Esophagus squamous epithelium (tissue), 5 donors: ENCODE measurements at regions not wholly inside any gene's neighbourhood (a gene's known extent, or its start where the extent isn't known, plus 50 kb on each side); places are given as distances from the start of the nearest gene placed in this dataset.

ENCODE experiments used
- DNase-seq: peaks from one replicate; lab custom pipeline; 2025; lab: John Stamatoyannopoulos, UW
- H3K27ac ChIP-seq, 4 donors: fragments of 200-600 bp; sonication (generic); one replicate each; pipeline ENCODE4 v1.5.1; 2016 to 2019; ENCODE audit warnings: mild to moderate bottlenecking in 1 of 4
- H3K27me3 ChIP-seq, 4 donors: fragments of 200-600 bp; sonication (generic); 1 replicate in 3 of 4; 2 replicates in 1 of 4; pipeline versions ENCODE4 v1.5.1 to v1.6.0; 2017 to 2021; ENCODE audit warnings: antibody characterized with exemption in 1 of 4
- H3K36me3 ChIP-seq, 3 donors: fragments of 200-600 bp; sonication (generic); one replicate each; pipeline ENCODE4 v1.5.1; 2016 to 2019
- H3K4me1 ChIP-seq, 3 donors: fragments of 200-600 bp; sonication (generic); one replicate each; pipeline ENCODE4 v1.5.1; 2017 to 2019
- H3K4me3 ChIP-seq, 4 donors: fragments of 200-600 bp; sonication (generic); 1 replicate in 3 of 4; 2 replicates in 1 of 4; pipeline ENCODE4 v1.5.1; 2016 to 2019; ENCODE audit warnings: mild to moderate bottlenecking in 2 of 4, moderate library complexity in 1 of 4
- H3K9me3 ChIP-seq, 3 donors: fragments of 200-600 bp; sonication (generic); one replicate each; pipeline ENCODE4 v1.5.1; 2016 to 2019
- POLR2A ChIP-seq, 4 donors: fragments of 450-650 bp; IDR thresholded peaks; one replicate each; pipeline ENCODE4 v1.6.1; 2017; ENCODE audit warnings: antibody characterized with exemption in 4 of 4, mild to moderate bottlenecking in 4 of 4, moderate library complexity in 3 of 4
- WGBS, 2 donors: methylation state at CpG; one replicate each; pipeline ENCODE4 v1.1.5; 2018; 5-methylcytosine and 5-hydroxymethylcytosine counted together
- intact Hi-C: fragments of 100-400 bp; cut with DNase I; formaldehyde crosslinking; loops from one replicate; pipeline ENCODE4 v1.15.0; 2022
- TF ChIP-seq, protein P1 (sequence below), 6 experiments: fragments of 450-650 bp in 4 of 6; fragments of 200-600 bp in 2 of 6; sonication (generic) in 2 of 6; IDR thresholded peaks; one replicate each; pipeline ENCODE4 v1.5.1; 2016 to 2019; ENCODE audit warnings: antibody characterized with exemption in 6 of 6, mild to moderate bottlenecking in 4 of 6, moderate library complexity in 4 of 6
- donor health status: DM: yes; HTN: yes; CAD: no.

DNA sequence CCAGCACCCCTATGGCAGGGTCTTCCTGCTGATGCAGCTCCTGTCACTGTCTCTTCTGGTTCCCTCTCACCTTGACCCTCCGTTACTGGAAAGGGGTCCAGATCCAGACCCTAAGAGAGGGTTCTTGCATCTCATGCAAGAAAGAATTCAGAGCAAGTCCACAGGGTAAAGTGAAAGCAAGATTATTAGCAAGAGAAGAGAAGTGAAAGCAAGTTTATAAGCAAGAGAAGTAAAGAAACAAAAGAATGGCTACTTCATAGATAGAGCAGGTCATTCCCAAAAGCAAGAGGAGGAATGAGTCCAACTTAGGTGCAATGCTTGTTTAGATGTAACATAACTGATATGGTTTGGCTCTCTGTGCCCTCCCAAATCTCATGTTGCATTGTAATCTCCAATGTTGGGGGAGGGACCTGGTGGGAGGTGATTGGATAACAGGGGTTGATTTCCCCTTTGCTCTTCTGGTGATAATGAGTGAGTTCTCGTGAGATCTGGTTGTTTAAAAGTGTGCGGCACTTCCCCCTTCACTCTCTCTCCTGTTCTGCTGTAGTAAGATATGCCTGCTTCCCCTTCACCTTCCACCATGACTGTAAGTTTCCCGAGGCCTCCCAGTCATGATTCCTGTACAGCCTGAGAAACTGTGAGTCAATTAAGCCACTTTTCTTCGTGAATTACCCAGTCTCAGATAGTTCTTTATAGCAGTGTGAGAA, 183.3 kb downstream of the MED10 start:
- H3K9me3 ChIP-seq = no peaks in the 10 kb centered on the region
- H3K36me3 ChIP-seq = no peaks in the 10 kb centered on the region
- DNase-seq = no peak
- H3K27me3 ChIP-seq = peaks cover 0 to 4% (median 0%) of the 10 kb centered on the region in 4 donors
- intact Hi-C loops = no loop called here
- H3K4me3 ChIP-seq = no peak overlapping the region
- 64 to 70% methylated on average over 4 to 5 of the region's 5 CpGs for WGBS, 2 donors
- no peaks in the 10 kb centered on the region for H3K4me1 ChIP-seq
- no peak overlapping the region for H3K27ac ChIP-seq
- TF ChIP-seq, protein P1, sequence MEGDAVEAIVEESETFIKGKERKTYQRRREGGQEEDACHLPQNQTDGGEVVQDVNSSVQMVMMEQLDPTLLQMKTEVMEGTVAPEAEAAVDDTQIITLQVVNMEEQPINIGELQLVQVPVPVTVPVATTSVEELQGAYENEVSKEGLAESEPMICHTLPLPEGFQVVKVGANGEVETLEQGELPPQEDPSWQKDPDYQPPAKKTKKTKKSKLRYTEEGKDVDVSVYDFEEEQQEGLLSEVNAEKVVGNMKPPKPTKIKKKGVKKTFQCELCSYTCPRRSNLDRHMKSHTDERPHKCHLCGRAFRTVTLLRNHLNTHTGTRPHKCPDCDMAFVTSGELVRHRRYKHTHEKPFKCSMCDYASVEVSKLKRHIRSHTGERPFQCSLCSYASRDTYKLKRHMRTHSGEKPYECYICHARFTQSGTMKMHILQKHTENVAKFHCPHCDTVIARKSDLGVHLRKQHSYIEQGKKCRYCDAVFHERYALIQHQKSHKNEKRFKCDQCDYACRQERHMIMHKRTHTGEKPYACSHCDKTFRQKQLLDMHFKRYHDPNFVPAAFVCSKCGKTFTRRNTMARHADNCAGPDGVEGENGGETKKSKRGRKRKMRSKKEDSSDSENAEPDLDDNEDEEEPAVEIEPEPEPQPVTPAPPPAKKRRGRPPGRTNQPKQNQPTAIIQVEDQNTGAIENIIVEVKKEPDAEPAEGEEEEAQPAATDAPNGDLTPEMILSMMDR (IDR thresholded peaks at IDR 0.05) = no peak
- TF ChIP-seq POLR2A (IDR thresholded peaks at IDR 0.05) = no peak

DNA sequence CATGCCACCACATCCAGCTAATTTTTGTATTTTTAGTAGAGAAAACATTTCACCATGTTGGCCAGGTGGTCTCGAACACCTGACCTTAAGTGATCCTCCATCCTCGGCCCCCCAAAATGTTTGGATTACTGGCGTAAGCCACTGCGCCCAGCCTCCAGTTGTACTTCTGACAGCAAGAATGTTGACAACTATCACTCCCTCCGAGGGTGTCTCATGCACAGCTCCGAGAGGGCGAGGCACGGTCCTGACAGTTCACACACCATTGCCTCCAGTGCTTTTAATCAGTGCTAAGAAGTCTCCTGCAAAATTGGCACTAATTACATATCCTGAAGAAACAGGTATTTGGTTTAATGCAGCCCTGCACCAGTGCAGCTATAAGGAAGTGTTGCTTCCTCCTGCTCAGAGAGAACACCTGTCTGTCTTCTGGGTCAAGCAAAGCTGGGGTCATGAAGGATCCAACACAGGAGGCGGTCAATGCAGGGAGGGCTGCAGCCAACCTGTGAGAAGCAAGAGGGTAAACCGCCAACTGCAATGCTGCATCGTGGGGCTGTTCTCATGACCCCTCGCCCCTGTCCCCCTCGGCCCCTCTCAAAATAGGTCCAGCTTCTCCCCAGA, 184.0 kb downstream of the MED10 start:
- WGBS, 2 donors = 87 to 100% methylated on average over 4 to 9 of the region's 13 CpGs
- Histone ChIP-seq H3K27ac (no peak overlapping the region), H3K27me3 (peaks cover 0 to 4% (median 0%) of the 10 kb centered on the region in 4 donors), H3K4me3 (no peak overlapping the region), H3K9me3 (no peaks in the 10 kb centered on the region), H3K4me1 (no peaks in the 10 kb centered on the region), H3K36me3 (no peaks in the 10 kb centered on the region)
- no peak for TF ChIP-seq POLR2A (IDR thresholded peaks at IDR 0.05)
- TF ChIP-seq, protein P1 (IDR thresholded peaks at IDR 0.05) = no peak
- intact Hi-C loops = no loop called here
- no peak for DNase-seq

- Histone ChIP-seq H3K9me3 (no peaks in the 10 kb centered on the region), H3K4me1 (no peaks in the 10 kb centered on the region), H3K27me3 (peaks cover 0 to 4% (median 0%) of the 10 kb centered on the region in 4 donors), H3K4me3 (no peak overlapping the region), H3K27ac (no peak overlapping the region), H3K36me3 (no peaks in the 10 kb centered on the region)
- WGBS, 2 donors = 45 to 80% methylated on average over 8 of the region's 8 CpGs
- TF ChIP-seq, protein P1 (IDR thresholded peaks at IDR 0.05) = no peak
- no peak for TF ChIP-seq POLR2A (IDR thresholded peaks at IDR 0.05)
- DNase-seq = no peak
- intact Hi-C loops = no loop called here
Observed at GRCh38 chr5:6193310-6193709, 185.0 kb downstream of the MED10 start.

DNA sequence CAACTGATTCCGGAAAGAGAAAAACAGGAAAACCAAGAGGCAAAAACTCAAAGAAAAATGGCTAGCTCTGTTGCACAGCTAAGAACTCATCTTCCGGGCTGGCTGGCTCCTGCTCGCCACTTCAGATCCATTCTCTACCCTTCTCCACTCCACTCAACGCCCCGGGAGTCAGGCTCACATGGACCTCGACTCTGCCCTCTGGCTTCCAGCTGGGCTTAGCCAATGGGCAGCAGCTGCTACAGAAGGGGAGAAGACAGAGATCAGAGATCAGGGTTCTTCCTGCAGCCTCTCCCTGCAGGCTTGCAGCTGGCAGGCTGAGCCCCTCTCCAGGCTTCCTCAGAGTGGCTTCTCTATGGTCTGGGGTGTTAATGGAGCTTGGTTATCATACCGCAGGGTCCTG, 187.5 kb downstream of the MED10 start:
- Histone ChIP-seq H3K4me1 (no peaks in the 10 kb centered on the region), H3K36me3 (no peaks in the 10 kb centered on the region), H3K9me3 (no peaks in the 10 kb centered on the region), H3K27me3 (no peaks in the 10 kb centered on the region), H3K4me3 (no peak overlapping the region), H3K27ac (no peak overlapping the region)
- no peak for DNase-seq
- intact Hi-C loops = no loop called here
- 71 to 76% methylated on average over 7 of the region's 7 CpGs for WGBS, 2 donors
- TF ChIP-seq POLR2A (IDR thresholded peaks at IDR 0.05) = no peak

DNA sequence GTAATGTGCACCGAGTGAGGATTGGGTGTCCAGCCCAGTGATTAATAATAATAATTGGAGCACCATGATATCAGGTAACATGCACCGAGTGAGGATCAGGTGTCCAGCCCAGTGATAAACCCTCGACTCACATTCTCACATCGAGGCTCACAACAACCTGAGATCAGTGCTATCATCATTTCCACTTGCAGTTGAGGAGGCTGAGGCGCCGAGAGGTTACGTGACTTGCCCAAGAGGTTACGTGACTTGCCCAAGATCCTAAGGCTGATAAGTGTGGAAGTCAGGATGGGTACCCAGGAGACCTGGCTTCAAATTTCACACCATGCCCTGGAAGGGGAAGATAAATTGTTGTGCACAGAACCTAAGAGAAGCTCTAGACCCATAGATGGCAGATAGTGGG, 189.4 kb downstream of the MED10 start:
- TF ChIP-seq, protein P1 (IDR thresholded peaks at IDR 0.05) = no peak
- TF ChIP-seq POLR2A (IDR thresholded peaks at IDR 0.05) = no peak
- intact Hi-C loops = no loop called here
- no peaks in the 10 kb centered on the region for H3K9me3 ChIP-seq
- H3K36me3 ChIP-seq = no peaks in the 10 kb centered on the region
- DNase-seq = no peak
- 82 to 83% methylated on average over 6 to 8 of the region's 8 CpGs for WGBS, 2 donors
- H3K4me1 ChIP-seq = no peaks in the 10 kb centered on the region
- no peaks in the 10 kb centered on the region for H3K27me3 ChIP-seq
- H3K27ac ChIP-seq = no peak overlapping the region
- H3K4me3 ChIP-seq = no peak overlapping the region
